WTC11 (cell line): ENCODE measurements at regions not wholly inside any gene's neighbourhood (a gene's known extent, or its start where the extent isn't known, plus 50 kb on each side); places are given as distances from the start of the nearest gene placed in this dataset.

Experiments used
- CTCF ChIP-seq: fragments of 200-600 bp; IDR thresholded peaks from 2 replicates; pipeline ENCODE4 v1.8.0; 2022; ENCODE audit warnings: antibody characterized with exemption
- TCF7 ChIP-seq: sonication (generic); formaldehyde crosslinking; IDR thresholded peaks from 2 replicates; pipeline ENCODE4 v1.8.0; 2022; ENCODE audit warnings: mild to moderate bottlenecking, low read depth, missing genetic modification reagents, moderate library complexity

GRCh38 chr4:15161439-15161838 is 159.2 kb downstream of the CPEB2 start:
- no peak for TF ChIP-seq TCF7 (CRISPR knock-in tag)
- no peak for TF ChIP-seq CTCF
